HCT116 (cell line): ENCODE measurements at regions not wholly inside any gene's neighbourhood (a gene's known extent, or its start where the extent isn't known, plus 50 kb on each side); places are given as distances from the start of the nearest gene placed in this dataset.

Experiments used
- ATAC-seq: fragments of 200-7000 bp; cut with Tn5 transposase; 2 replicates; pipeline ENCODE4 v1.9.1; 2020; ENCODE audit warnings: mild to moderate bottlenecking, moderate library complexity
- BruUV-seq: library from RNA; stranded (reverse); fragments of 400-500 nt; replicated peaks from 2 replicates; lab custom pipeline; 2021; lab: Mats Ljungman, UMichigan
- CTCF ChIA-PET: fragments of 300-600 bp; sonication (Branson Sonifier 250); formaldehyde crosslinking; loops from one replicate; lab custom pipeline; 2021; ENCODE audit warnings: antibody characterized with exemption; lab: Charles Lee
- POLR2A ChIA-PET: fragments of 300-600, 350-600 bp; sonication (Branson Sonifier 250); formaldehyde crosslinking; loops from one replicate; lab custom pipeline; 2021; ENCODE audit warnings: antibody characterized with exemption; lab: Charles Lee
- RAD21 ChIA-PET, 2 experiments: fragments of 300-600 bp; sonication (Branson Sonifier 250); formaldehyde crosslinking; loops; one replicate each; lab custom pipeline; 2023; ENCODE audit warnings: low total read pairs in 2 of 2; ENCODE audit not compliant: uncharacterized antibody in 2 of 2, unreplicated experiment in 2 of 2, low non-redundant PET in 1 of 2; lab: Charles Lee
- DNase-seq: peaks from one replicate; pipeline ENCODE4 v3.0.0-alpha.2; 2010; ENCODE audit warnings: low read depth, low spot score
- H2AFZ ChIP-seq: fragments of 200-600 bp; shearing (Covaris generic), sonication (generic); 2 replicates; pipeline ENCODE4 v1.6.1; 2017; ENCODE audit warnings: low read depth, mixed run types, mixed read lengths, antibody characterized with exemption, low read length; ENCODE audit not compliant: poor library complexity, severe bottlenecking
- H3K27ac ChIP-seq: 2 replicates; pipeline ENCODE4 v1.5.1; 2012; ENCODE audit warnings: low read depth, low read length
- H3K27me3 ChIP-seq: fragments of 200-600 bp; sonication (generic); 2 replicates; pipeline ENCODE4 v1.6.1; 2016; ENCODE audit warnings: mixed run types, low read length, mixed read lengths; ENCODE audit not compliant: insufficient read depth
- H3K36me3 ChIP-seq, 2 experiments: fragments of 200-500 bp in 1 of 2; fragments of 200-600 bp in 1 of 2; sonication (Bioruptor generic) in 1 of 2; sonication (generic) in 1 of 2; 2 replicates each; pipeline versions ENCODE4 v1.5.1 to v1.6.1; 2014 to 2016; ENCODE audit warnings: low read length in 2 of 2, inconsistent platforms in 1 of 2, mixed read lengths in 1 of 2, mixed run types in 1 of 2; ENCODE audit not compliant: insufficient read depth in 2 of 2, control insufficient read depth in 1 of 2
- H3K4me1 ChIP-seq, 2 experiments: fragments of 200-600 bp in 1 of 2; sonication (generic) in 1 of 2; 2 replicates each; pipeline versions ENCODE4 v1.5.1 to v1.6.1; 2012 to 2017; ENCODE audit warnings: low read length in 2 of 2, inconsistent platforms in 1 of 2, mild to moderate bottlenecking in 1 of 2, mixed read lengths in 1 of 2, mixed run types in 1 of 2, moderate library complexity in 1 of 2; ENCODE audit not compliant: insufficient read depth in 2 of 2, control insufficient read depth in 1 of 2
- H3K4me2 ChIP-seq: fragments of 200-600 bp; sonication (generic); 2 replicates; pipeline ENCODE4 v1.6.1; 2017; ENCODE audit warnings: mixed run types, low read length, mixed read lengths
- H3K4me3 ChIP-seq, 2 experiments: fragments of 200-600 bp in 1 of 2; sonication (generic) in 1 of 2; replicated peaks in 1 of 2; 2 replicates each; pipeline ENCODE4 v1.5.1; 2011 to 2016; ENCODE audit warnings: low read length in 2 of 2, control low read depth in 1 of 2, low read depth in 1 of 2, mild to moderate bottlenecking in 1 of 2, mixed read lengths in 1 of 2, mixed run types in 1 of 2
- H3K79me2 ChIP-seq: fragments of 200-600 bp; sonication (generic); 2 replicates; pipeline ENCODE4 v1.6.1; 2017; ENCODE audit warnings: mild to moderate bottlenecking, mixed run types, low read length, moderate library complexity, mixed read lengths; ENCODE audit not compliant: insufficient read depth
- H3K9ac ChIP-seq: fragments of 200-600 bp; sonication (generic); 2 replicates; pipeline ENCODE4 v1.6.1; 2016; ENCODE audit warnings: low read length, mixed read lengths
- H3K9me2 ChIP-seq: fragments of 200-600 bp; sonication (generic), shearing (Covaris generic); 2 replicates; pipeline ENCODE4 v1.6.1; 2017; ENCODE audit warnings: mixed run types, mild to moderate bottlenecking, moderate library complexity; ENCODE audit not compliant: insufficient read depth
- H3K9me3 ChIP-seq, 2 experiments: fragments of 200-500 bp in 1 of 2; fragments of 200-600 bp in 1 of 2; sonication (Bioruptor generic) in 1 of 2; sonication (generic) in 1 of 2; 2 replicates each; pipeline ENCODE4 v1.6.1; 2014 to 2017; ENCODE audit warnings: low read length in 2 of 2, mixed read lengths in 2 of 2, inconsistent platforms in 1 of 2, low read depth in 1 of 2, mild to moderate bottlenecking in 1 of 2, mixed run types in 1 of 2, moderate library complexity in 1 of 2; ENCODE audit not compliant: control insufficient read depth in 1 of 2, insufficient read depth in 1 of 2
- H4K20me1 ChIP-seq: fragments of 200-600 bp; sonication (generic), shearing (Covaris generic); 2 replicates; pipeline ENCODE4 v1.6.1; 2017; ENCODE audit warnings: mixed run types, mild to moderate bottlenecking, moderate library complexity; ENCODE audit not compliant: insufficient read depth
- CBX3 ChIP-seq: IDR thresholded peaks from 2 replicates; pipeline ENCODE4 v1.6.1; 2012; ENCODE audit warnings: low read depth
- CEBPB ChIP-seq: IDR thresholded peaks from 2 replicates; pipeline ENCODE4 v1.6.1; 2012; ENCODE audit warnings: low read depth
- CTCF ChIP-seq, 3 experiments: fragments of 200-600 bp in 1 of 3; sonication (generic) in 1 of 3; IDR thresholded peaks in 2 of 3; conservative IDR thresholded peaks in 1 of 3; 2 replicates each; pipeline ENCODE4 v1.5.1; 2012 to 2017; ENCODE audit warnings: low read depth in 2 of 3, low read length in 2 of 3, antibody characterized with exemption in 1 of 3, borderline replicate concordance in 1 of 3, control low read depth in 1 of 3, mild to moderate bottlenecking in 1 of 3, mixed read lengths in 1 of 3, mixed run types in 1 of 3, moderate library complexity in 1 of 3; ENCODE audit not compliant: insufficient read depth in 1 of 3
- EZH2 ChIP-seq: fragments of 200-600 bp; sonication (generic); IDR thresholded peaks from 2 replicates; pipeline ENCODE4 v1.6.1; 2017; ENCODE audit warnings: antibody characterized with exemption, mixed run types
- EZH2phosphoT487 ChIP-seq: fragments of 200-600 bp; IDR thresholded peaks from 2 replicates; pipeline ENCODE4 v1.6.1; 2018; ENCODE audit warnings: antibody characterized with exemption, borderline replicate concordance
- FOSL1 ChIP-seq: IDR thresholded peaks from 2 replicates; pipeline ENCODE4 v1.6.1; 2012; ENCODE audit warnings: low read depth
- JUND ChIP-seq: IDR thresholded peaks from 2 replicates; pipeline ENCODE4 v1.6.1; 2012
- POLR2A ChIP-seq: IDR thresholded peaks from 2 replicates; pipeline ENCODE4 v1.7.0; 2011; ENCODE audit warnings: borderline replicate concordance; ENCODE audit not compliant: insufficient read depth, insufficient read length; ENCODE audit errors: extremely low read depth
- TCF7L2 ChIP-seq: IDR thresholded peaks from 2 replicates; pipeline ENCODE4 v1.7.0; 2011; ENCODE audit warnings: borderline replicate concordance, inconsistent platforms; ENCODE audit not compliant: insufficient read depth, insufficient read length; ENCODE audit errors: extremely low read depth
- YY1 ChIP-seq: IDR thresholded peaks from 2 replicates; pipeline ENCODE4 v1.6.1; 2011; ENCODE audit warnings: low read length, low read depth, moderate library complexity, mild to moderate bottlenecking; ENCODE audit not compliant: insufficient replicate concordance; ENCODE audit errors: extremely low read depth
- ZBTB33 ChIP-seq: IDR thresholded peaks from 2 replicates; pipeline ENCODE4 v1.6.1; 2011; ENCODE audit warnings: mild to moderate bottlenecking, low read length, moderate library complexity; ENCODE audit not compliant: insufficient replicate concordance; ENCODE audit errors: extremely low read depth
- intact Hi-C: fragments of 100-400 bp; cut with micrococcal nuclease; formaldehyde crosslinking; loops from 2 replicates; pipeline ENCODE4 v1.10.0; 2022

GRCh38 chr4:123937581-123937980 is 541.0 kb downstream of the SPRY1 start (continued):
- TF ChIP-seq EZH2phosphoT487 = no peak

GRCh38 chr4:123939621-123940020 is 543.0 kb downstream of the SPRY1 start:
- POLR2A ChIA-PET = no interaction called here
- no peaks in the 10 kb centered on the region for H4K20me1 ChIP-seq

More at GRCh38 chr4:123939621-123940020, 543.0 kb downstream of the SPRY1 start:
- RAD21 ChIA-PET = no interaction called here
- no peaks in the 10 kb centered on the region for H3K27me3 ChIP-seq
- no peak overlapping the region for H3K27ac ChIP-seq
- TF ChIP-seq EZH2 (no peak), CBX3 (no peak), YY1 (no peak), POLR2A (no peak), CEBPB (peak; percentile 40; the same call in 1 of the 2 replicates), JUND (peak; percentile 29; the same call in 1 of the 2 replicates), ZBTB33 (no peak), TCF7L2 (no peak), CTCF (IDR thresholded peaks at IDR 0.05 in 2 of 3, conservative IDR thresholded peaks at IDR 0.05 in 1 of 3; ENCODE audit: borderline replicate concordance in 1 of 3, insufficient read depth in 1 of 3, low read depth in 2 of 3, low read length in 2 of 3) (no peak), FOSL1 (peak; percentile 29; the same call in 1 of the 2 replicates), EZH2phosphoT487 (no peak)
- no peak overlapping the region for H3K9ac ChIP-seq
- H2AFZ ChIP-seq = no peak overlapping the region
- no TSS peak for BruUV-seq
- H3K4me2 ChIP-seq = no peak overlapping the region
- ATAC-seq = no peak
- intact Hi-C loops = no loop called here
- no peaks in the 10 kb centered on the region for H3K36me3 ChIP-seq
- H3K4me1 ChIP-seq = 0 out of 4 replicates have a peak, but pooled peaks cover 0 to 3% of the 10 kb centered on the region in 2 experiments
- no peak overlapping the region for H3K4me3 ChIP-seq
- no peaks in the 10 kb centered on the region for H3K9me3 ChIP-seq
- no peaks in the 10 kb centered on the region for H3K79me2 ChIP-seq
- no peaks in the 10 kb centered on the region for H3K9me2 ChIP-seq
- CTCF ChIA-PET = no interaction called here
- DNase-seq = peak; percentile 13
